GM21528 (cell line): ENCODE measurements at regions not wholly inside any gene's neighbourhood (a gene's known extent, or its start where the extent isn't known, plus 50 kb on each side); places are given as distances from the start of the nearest gene placed in this dataset.
"Not testable (repeated sequence)": the region's sequence is repeated elsewhere in the genome, so short reads cannot be mapped to it uniquely, and the experiment has no call there.

Source experiments
- ATAC-seq: cut with Tn5 transposase; IDR thresholded peaks from one replicate; pipeline ENCODE4 v1.9.1; 2021; ENCODE audit warnings: mild to moderate bottlenecking, moderate library complexity; ENCODE audit not compliant: unreplicated experiment, low FRiP score

- ATAC-seq = no peak
Measured at GRCh38 chr5:82470185-82470994, 192.2 kb upstream of the RPS23 start.

- no peak for ATAC-seq
Measured at GRCh38 chr5:82466986-82467561, 188.9 kb upstream of the RPS23 start.

- no peak for ATAC-seq
Measured at GRCh38 chr5:82465235-82465634, 187.1 kb upstream of the RPS23 start.

- no peak for ATAC-seq
Measured at GRCh38 chr5:82459626-82460025, 181.5 kb upstream of the RPS23 start.

GRCh38 chr5:82455317-82455716 lies 177.2 kb upstream of the RPS23 start:
- not testable (repeated sequence) for ATAC-seq

- ATAC-seq = no peak
Measured at GRCh38 chr5:82448374-82448773, 170.2 kb upstream of the RPS23 start.

GRCh38 chr5:82447913-82448312 lies 169.8 kb upstream of the RPS23 start:
- ATAC-seq = no peak

- ATAC-seq = no peak
Measured at GRCh38 chr5:82446809-82447208, 168.7 kb upstream of the RPS23 start.

- no peak for ATAC-seq
Measured at GRCh38 chr5:82445726-82446335, 167.7 kb upstream of the RPS23 start.

GRCh38 chr5:82439750-82440445 lies 161.7 kb upstream of the RPS23 start:
- no peak for ATAC-seq

- ATAC-seq = not testable (repeated sequence)
Measured at GRCh38 chr5:82437565-82437964, 159.4 kb upstream of the RPS23 start.

GRCh38 chr5:82436291-82436690 lies 158.1 kb upstream of the RPS23 start:
- no peak for ATAC-seq

- ATAC-seq = not testable (repeated sequence)
Measured at GRCh38 chr5:82434696-82435660, 156.8 kb upstream of the RPS23 start.

GRCh38 chr5:82426464-82427154 lies 148.5 kb upstream of the RPS23 start:
- no peak for ATAC-seq

- no peak for ATAC-seq
Measured at GRCh38 chr5:82425591-82425990, 147.4 kb upstream of the RPS23 start.

- ATAC-seq = no peak
Measured at GRCh38 chr5:82424211-82424610, 146.1 kb upstream of the RPS23 start.

- no peak for ATAC-seq
Measured at GRCh38 chr5:82422751-82423181, 144.6 kb upstream of the RPS23 start.

- no peak for ATAC-seq
Measured at GRCh38 chr5:82422001-82422740, 144.0 kb upstream of the RPS23 start.

GRCh38 chr5:82421119-82421518 lies 143.0 kb upstream of the RPS23 start:
- no peak for ATAC-seq
